GM19238 (cell line): ENCODE measurements at regions not wholly inside any gene's neighbourhood (a gene's known extent, or its start where the extent isn't known, plus 50 kb on each side); places are given as distances from the start of the nearest gene placed in this dataset.
"Not testable (repeated sequence)": the region's sequence is repeated elsewhere in the genome, so short reads cannot be mapped to it uniquely, and the experiment has no call there.

Experiments used
- DNase-seq: peaks from one replicate; pipeline ENCODE4 v3.0.0; 2011; ENCODE audit warnings: low spot score; ENCODE audit not compliant: insufficient read length

DNA sequence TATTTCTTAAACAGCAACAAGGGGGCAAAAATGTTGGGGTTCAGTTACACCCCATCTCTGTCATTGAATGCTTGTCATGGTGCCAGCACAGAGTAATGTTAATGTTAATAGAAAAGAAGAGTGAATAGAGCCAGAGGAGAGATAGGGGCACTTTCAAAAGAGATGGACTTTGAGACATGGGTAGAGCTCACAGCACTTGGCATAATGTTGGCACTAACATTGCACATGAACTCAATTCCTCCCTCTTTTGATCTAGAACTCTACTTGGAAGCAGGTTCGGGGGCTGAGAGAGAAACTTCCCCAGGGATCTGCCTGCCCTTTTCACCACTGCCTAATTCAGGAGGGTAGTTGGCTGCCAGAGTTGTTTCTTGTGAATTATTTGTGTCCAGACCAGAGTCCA, 188.0 kb upstream of the ADRA1D start:
- DNase-seq: no peak

DNA sequence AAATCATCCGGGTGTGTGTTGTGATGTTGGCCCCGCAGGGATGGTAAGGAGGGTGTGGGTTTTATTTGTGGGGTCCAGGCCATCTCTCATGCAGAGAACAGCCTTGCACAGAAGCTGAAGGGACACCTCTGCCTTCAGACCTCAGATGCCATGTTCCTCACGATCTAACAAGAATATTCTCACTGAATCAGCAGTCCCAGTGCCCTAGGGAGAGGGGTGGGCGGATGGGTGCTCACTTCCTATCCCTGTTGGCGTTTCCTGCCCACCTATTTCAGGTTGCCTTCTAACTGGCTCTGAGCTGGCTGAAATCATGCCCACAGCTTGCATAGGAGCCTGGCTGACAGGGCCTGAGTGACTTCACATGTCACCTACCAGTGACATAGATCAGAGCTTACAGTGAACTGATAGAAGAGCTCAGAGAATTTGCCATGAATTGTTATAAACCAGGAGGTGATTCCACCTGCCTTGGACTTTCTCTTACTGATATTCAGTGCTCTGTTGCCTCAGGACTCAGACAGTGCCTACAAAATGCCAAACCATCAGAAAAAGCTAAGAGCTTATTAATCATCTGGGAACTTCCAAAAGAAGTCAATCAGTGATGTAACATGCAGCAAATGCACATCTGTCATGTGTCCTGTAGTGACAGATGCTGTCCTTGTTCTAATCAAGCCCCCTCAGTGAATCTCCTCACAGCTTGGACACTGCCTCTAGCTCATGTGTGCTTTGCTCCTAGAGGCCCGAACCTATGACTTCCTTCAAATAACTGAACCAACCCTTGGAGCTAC, 186.8 kb upstream of the ADRA1D start:
- no peak for DNase-seq

DNA sequence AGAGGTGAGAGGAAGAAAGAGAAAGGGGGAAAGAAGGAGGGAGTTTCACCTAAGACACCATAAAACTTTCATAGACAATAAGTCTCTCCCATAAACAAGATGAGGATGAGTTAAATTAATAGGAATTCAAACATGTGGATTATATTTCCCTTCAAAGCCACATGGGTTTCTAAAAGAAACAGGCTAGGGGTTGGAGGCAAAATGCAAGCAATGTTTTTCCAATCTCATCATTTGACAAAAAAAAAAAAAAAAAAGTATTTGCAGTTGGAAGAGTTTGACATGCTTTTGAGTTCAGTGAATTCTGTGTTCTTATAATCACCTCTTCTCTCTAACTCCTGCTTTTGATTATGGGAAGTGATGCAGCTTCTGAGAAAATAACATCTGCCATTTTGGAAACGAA, 186.1 kb upstream of the ADRA1D start:
- DNase-seq: no peak

DNA sequence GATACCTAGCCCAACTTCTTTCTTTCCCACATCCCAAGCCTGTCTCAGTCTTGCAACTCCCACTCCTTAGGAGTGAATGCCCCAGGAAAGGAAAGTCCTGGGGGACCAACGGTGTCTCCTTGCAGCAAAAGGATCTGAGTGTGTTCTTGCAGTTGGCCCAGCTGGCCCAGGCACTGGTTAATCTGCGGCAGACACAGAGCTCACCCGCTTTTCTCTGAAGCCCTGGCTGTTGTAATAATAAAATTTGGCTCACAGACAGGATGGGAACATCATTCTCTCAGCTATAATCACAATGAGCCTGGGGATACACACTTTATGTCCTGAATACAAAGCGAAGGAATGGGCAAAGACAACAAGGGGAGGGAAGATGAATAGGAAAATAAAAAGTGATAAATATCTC, 185.6 kb upstream of the ADRA1D start:
- no peak for DNase-seq

DNA sequence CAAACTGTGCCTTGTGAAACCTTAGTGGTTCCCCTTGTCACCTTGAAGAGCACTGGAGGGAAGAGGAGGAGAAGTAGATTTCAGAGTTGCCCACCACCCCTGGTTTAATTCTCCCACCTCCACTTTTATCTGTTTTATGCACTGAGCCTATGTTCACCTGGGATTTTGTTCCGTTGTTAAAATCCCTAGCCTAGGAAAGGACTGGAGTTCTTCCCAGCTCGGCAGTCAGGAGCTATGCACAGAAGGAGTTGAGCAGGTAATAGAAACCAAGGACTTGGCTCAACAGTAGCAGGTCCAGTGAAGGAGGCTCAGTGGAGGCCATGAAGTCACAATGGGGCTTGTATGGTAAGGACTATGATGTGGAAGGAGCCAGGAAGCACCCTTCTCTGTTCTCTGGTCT, 182.4 kb upstream of the ADRA1D start:
- DNase-seq: no peak

DNA sequence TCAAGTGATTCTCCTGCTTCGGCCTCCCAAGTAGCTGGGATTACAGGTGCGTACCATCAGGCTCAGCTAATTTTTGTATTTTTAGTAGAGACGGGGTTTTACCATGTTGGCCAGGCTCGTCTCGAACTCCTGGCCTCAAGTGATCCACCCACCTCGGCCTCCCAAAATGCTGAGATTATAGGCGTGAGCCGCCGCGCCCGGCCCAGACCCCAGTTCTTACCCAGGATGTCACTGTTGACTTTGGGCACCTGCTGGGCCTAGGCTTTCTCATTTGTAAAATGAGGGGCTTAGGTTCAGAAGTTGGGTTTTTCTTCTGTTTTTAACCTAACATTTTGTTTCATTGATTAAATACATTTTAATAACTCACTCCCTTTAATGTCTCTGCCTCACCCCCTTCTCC, 181.7 kb upstream of the ADRA1D start:
- DNase-seq: not testable (repeated sequence)

DNA sequence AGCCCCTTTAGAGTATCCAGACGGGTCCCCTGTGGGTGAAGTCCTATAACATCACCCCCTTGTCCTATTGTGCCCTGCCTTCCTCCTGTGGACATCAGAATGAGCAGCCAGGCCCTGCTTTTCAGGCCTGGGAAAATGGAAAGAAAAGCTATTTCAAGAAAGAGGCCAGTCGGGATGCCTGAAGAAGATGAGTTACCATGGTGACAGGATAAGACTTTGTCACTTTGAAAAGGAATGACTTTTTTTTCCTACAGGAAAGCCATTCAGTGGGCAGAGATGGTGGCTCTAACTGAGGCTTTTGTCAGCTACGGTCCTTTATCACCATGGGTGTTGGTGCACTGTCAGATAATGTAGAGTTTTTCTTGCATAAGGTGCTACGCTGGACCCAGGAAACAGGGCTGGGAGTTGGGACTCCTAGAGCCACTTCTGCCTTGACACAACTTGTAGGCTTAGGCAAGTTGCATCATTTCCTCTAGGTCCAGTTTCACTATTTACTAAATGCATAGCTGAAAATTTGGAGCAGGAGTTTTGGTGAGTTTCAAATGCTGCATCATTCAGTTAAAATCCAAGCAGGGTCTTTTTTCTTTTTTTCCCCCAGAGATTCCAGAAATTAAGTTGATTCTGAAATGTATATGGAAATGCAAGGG, 179.0 kb upstream of the ADRA1D start:
- DNase-seq: no peak

DNA sequence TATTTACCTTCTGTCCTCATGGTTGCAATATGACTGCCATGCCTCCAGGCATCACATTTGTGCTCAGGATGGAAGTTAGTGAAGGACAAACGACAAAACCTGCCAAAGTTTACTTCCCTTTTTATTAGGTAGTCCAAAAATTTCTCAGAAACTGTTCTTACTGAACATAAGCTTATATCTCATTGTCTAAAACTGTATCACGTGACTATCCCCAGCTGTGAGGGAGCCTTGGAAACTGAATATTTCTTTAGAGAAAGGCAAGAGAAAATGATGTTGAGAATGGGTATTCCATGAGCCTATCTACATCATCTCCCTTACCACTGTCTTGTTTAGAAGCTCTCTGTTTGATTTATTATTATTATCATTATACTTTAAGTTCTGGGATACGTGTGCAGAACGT, 169.1 kb upstream of the ADRA1D start:
- no peak for DNase-seq

DNA sequence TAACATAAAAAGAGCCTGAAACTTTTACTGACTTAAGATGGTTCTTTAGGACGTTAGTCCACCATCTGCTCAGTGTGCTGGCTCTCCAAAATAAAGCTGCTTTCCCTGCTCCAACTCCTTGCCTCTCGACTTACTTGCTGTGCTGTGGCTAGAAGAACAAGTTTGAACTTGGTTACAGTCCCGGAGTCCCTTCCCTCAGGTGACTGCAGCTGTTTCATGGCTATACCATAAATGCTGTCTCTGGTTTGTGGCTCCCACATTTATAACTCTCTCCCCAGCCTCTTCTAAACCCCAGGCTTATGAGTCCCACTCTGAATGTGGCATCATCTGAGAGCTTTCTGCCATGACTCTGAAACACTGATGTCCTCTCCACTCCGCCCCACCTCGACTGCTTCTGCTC, 166.2 kb upstream of the ADRA1D start:
- DNase-seq: no peak

DNA sequence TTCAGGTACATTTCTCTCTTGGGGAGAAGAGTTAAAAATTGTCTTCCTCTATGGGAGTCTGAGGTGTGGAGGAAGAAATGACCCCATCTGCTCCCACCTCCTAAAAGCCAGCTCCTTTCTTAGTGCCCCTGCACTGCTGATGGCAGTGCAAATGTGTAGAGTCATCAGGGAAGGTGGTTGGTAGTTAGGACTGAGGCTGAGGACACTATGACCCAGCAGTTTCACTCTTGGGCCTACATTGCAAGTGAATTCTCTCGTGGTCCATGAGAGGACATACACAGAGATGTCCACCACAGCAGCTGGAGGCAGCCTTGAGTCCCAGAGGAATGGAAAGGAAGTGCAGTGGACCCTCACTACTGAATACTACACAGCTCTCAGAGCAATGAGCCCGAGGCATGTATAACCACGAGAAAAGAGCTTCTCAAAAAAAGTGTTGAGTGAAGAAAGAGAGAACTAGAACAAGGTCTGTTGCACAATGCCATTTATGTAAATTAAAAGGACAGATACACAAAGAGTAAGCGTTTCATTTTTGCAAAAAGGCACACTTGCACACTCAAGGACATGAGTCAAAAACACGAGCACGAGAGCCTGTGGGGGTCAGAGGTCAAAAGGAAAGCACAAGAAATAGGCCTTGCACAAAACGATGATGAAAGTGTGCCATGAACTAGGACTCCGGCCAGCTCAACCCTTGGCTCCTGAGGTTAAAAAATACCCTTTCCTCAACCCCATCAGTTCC, 164.4 kb upstream of the ADRA1D start:
- no peak for DNase-seq

DNA sequence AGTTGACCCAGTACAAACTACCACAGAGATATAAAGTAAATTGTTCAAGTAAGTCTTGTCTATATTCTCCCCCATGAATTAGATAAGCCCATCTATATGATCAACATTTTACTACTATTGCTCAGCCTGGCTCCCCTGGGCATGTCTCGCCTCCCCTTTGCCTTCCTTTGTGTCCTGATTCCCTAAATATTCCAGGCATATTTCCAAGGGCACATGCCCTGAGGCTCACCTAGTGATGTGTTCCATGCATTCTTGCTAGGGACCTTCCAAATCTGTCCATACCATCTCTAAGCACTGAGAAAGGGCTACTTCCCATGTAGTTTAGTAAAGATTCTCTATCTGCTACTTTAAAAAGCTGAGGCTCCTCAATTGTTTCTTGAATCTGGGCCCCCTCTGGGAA, 163.1 kb upstream of the ADRA1D start:
- DNase-seq: no peak

DNA sequence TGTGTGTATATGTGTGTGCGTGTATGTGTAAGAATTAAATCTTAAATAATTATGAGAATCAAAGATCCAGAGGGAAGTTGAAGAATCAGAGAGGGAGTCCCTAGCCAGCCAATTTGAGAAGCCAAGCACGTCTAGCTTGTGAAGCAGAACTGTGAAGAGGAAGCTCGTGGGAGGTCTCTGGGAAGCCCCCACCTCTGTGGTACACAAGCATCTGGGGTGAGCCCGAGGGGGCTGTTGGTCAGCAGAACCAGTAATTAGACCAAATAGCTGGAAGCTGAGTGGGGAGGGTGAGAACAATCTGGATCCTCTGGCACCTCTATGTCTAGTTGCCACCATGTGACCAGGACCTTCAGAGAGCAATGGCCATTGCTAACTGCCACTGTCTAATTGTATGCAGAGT, 162.7 kb upstream of the ADRA1D start:
- no peak for DNase-seq

DNA sequence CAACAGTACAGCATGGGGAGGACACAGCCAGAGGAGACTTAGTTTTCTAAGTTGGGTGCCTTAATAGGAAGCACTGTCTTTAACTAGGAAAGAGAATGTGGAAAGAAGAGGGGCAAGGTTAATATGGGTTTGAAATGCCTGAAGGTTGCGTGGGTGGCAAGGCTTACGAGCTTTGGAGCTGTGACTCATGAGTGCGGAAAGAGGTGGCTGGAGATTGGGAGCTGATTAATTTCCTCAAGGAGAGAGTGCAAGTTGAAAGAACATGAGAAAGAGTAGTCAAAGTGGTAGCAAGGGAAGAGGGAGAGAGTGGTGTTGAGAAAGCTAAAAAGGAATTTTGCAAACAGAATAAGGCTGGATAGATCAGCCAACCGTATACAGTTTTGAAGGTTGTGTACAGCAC, 157.5 kb upstream of the ADRA1D start:
- DNase-seq: no peak

DNA sequence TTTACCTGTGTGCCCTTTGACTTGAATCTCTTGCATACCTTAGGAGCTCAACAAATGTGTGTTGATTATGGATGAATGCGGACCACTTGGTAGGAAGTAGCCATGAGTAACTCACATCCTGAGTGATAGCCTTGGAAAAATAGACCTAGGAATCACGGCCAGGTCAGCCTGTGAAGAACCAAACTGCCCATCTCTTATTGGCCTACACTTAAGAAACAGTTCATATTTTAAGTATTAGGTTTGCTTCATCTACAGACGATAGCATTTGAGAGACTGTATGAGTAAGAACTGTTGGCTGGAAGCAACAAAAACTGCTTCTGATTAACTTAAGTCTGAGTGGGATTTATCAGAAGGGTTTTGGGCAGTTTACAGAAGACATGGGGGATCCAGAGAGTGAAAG, 152.5 kb upstream of the ADRA1D start:
- DNase-seq: no peak

DNA sequence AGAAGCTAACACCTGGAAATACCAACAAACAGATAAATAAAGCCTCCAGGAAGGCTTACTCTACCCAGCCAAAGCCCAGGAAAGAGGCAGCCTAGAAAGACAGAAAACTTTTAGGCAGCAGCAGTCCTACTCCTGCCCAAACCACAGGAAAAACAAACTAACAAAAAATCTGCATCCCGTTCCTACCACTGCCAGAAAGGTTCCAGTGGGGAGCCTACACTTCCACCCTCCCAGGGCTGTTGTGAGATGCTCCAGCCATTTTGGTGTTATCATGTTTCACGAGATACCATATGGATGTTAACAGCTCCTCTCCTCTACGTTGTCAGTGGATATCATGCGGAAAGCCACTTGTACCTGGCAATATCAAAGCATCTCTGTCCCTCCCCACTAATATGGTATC, 135.9 kb upstream of the ADRA1D start:
- DNase-seq: no peak

DNA sequence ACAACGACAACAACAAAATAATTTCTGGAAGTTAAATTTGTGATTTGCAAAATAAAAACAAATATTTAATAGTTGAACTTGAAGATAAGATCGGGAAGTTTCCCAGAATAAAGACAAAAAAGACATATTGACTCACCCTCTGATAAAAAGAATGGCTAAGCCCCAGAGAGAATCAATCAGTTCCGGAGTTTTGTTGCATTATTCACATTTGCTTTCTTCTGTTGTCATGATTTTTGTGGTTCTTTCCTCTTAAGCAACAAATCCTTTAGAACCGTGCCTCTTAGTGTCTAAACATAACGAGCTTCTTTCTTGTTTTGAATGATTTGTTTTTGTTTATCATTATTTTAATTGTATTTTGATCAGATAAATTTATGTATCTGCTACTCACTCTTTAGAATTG, 134.9 kb upstream of the ADRA1D start:
- no peak for DNase-seq

DNA sequence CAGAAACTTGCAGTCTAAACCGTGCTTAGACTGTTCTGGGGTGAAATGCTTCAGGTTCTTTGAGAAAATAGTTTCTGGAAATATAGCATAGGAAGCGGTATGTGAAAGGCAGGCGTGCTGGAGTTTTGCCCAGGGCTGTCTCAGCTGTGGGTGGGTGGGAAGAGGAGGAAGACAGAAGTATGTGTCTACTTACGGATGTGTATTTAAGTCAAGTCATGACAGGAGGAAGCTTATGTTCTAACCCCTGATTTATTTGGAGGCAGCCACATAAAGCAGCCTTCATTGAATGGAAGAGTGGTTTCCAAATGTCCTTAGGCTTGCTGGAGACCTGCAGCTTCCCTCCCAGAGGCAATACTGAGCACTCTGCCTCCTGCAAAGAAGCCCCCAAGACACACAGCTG, 126.8 kb upstream of the ADRA1D start:
- no peak for DNase-seq

DNA sequence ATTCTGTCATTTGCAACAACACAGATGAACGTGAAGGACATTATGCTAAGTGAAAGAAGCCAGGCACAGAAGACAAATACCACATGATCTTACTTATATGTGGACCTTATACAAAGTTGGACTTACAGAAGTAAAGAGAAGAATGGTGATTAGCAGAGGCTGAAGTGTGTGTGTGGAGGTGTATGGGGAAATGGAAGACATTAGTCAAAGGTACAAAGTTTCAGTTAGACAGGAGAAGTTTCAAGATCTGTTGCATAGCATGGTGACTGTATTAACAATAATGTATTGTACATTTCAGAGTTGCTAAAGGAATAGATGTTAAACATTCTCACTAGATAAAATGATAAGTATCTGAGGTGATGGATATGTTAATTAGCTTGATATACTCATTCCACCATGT, 124.4 kb upstream of the ADRA1D start:
- DNase-seq: no peak

DNA sequence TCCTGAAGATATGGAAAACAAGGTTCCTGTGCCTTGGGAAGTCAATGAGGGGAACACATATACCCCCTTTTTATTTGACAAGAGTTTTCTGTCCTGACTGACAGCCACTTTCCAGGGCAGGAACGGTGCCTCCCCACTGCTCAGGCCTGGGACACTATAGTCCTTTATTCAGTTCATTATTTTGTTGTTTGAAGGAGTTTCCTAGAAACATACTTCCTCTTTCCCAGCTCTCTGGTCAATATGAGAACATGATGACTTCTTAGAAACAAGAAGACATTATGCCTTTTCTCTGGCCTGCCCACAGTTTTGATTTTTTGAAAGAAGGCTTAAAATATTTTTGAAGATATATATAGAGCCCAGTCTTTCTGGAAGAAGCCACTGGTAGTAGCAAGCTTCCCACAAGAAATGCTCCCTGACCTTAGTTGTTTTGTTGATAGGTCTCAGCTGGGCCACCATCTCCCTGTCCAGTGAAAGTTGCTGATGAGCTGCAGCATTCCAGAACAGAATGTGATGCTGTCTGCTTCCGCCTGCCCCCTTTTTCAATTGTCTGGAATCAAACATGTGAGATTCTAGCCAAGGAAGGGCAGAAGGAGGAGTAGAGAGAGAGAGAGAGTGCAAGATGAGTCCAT, 122.7 kb upstream of the ADRA1D start:
- no peak for DNase-seq

DNA sequence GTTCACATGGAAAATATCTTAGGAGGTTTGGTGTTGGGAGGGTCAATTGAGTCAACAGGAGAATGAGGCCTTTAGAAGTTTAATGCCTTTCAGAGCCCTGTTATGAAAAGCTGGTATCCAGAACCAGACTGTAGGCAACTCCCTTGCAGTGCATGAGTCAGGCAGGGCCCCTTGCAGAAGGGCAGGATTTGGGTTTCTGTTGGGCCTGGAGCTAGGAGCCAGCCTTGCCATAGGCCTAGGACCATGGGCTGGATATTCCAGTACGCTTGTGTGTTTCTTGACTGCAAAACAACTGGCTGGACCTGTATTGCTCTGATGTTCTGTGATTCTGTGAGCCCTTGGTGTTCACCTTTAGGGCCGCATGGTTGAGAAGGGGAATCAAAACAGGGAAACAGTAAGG, 121.8 kb upstream of the ADRA1D start:
- DNase-seq: no peak

DNA sequence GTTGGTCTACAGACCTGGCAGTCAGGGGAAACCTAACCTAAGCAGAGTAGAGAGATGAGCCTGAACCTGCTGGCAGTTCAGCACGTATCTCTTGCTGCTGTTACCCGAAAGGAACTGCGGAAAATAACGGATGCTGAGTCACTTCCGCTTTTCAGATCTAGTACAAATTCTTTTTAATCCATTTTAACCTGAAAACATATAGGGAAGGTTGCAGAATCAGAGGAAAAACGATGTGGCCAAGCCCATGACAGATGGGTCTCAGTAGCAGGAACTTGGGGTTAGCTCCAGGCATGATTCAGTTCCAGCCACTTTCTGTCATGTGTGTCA, 120.7 kb upstream of the ADRA1D start:
- no peak for DNase-seq

DNA sequence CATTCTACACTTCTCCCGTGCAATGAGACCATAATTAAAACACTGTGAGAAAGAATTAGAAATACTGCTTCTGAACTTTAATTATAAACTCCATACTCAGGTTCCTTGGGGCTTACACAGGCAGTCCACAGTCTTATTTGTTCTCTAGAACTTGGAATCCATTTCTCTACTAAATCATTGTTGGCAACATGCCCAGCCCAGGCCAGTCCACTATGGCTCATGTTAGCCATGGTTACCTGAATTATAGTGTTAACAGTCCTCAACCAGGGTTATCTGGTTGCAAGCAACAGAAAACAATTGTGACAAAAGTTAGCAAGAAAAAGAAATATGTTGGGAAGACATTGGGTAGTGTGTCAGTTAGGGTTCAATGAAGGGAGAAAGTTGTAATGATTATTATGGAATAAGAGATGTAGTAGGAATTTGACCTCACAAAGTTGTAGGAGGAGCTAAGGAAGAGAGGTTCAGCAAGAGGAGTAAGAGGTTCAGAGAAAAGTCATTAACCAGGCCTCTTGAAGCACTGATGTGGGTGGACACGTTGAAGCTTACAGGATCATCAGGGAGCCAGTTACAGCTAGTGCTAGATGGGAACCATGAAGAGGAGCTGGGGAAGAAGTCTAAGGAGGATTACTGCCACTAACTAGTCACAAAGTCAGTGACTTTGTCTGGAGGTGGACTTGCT, 120.2 kb upstream of the ADRA1D start:
- DNase-seq: no peak
